ENCODE measurements at regions not wholly inside any gene's neighbourhood (a gene's known extent, or its start where the extent isn't known, plus 50 kb on each side); places are given as distances from the start of the nearest gene placed in this dataset.
A peak's percentile ranks its signal among the peaks of the same experiment; 100 is the strongest.

DNA sequence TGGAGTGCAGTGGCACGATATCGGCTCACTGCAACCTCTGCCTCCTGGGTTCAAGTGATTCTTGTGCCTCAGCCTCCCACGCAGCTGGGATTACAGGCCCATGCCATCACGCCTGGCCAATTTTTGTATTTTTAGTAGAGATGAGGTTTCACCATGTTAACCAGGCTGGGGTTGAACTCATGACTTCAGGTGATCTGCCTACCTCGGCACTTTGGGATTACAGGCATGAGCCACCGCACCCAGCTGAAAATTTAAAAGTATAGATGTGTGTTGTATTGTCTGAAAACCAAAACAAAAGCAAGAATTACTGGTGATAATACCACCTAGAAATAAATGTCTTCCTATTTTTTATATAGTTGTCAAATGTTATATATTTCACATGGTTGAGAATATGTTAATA is 162.0 kb upstream of the DMRT1 start:
- in situ Hi-C loops (cut with MboI; ENCODE audit: low sequenced_read_pairs): no loop called here
- no peak overlapping the region for H3K27ac ChIP-seq (ENCODE audit: insufficient read depth, low read length)
- no peak overlapping the region for H2BK5ac ChIP-seq (ENCODE audit: low read depth, low read length, poor library complexity, severe bottlenecking)
- H3K56ac ChIP-seq (ENCODE audit: extremely low read depth, insufficient read depth, low read length): no peak overlapping the region
- H2AK9ac ChIP-seq (replicated peaks; ENCODE audit: low read depth, low read length, poor library complexity): no peak overlapping the region
- no peak overlapping the region for H4K91ac ChIP-seq (ENCODE audit: insufficient read depth, low read depth, low read length)
- H2AFZ ChIP-seq (replicated peaks; ENCODE audit: low read length, poor library complexity): no peak overlapping the region
- no peak overlapping the region for H3K14ac ChIP-seq (replicated peaks; ENCODE audit: low read depth, low read length)
- H3K27me3 ChIP-seq (ENCODE audit: control insufficient read depth, insufficient read depth, low read length): no peaks in the 10 kb centered on the region
- no peak overlapping the region for H2BK120ac ChIP-seq (ENCODE audit: low read depth, low read length)
- H3K18ac ChIP-seq (ENCODE audit: low read depth, low read length): no peak overlapping the region
- H4K20me1 ChIP-seq (ENCODE audit: insufficient read depth, low read length): no peaks in the 10 kb centered on the region
- peaks cover 10% of the 10 kb centered on the region for H3K9me1 ChIP-seq (ENCODE audit: insufficient read depth, low read length)
- DNase-seq (no peak), ATAC-seq (ENCODE audit: low read depth) (no peak)
- no TSS peak for BruUV-seq (replicated peaks)
- intact Hi-C loops (cut with micrococcal nuclease): no loop called here
- no peak overlapping the region for H3K9ac ChIP-seq (ENCODE audit: low read depth, low read length)
- peaks cover 14% of the 10 kb centered on the region for H3K4me1 ChIP-seq (ENCODE audit: control insufficient read depth, insufficient read depth, low read length)
- H2BK15ac ChIP-seq (ENCODE audit: low read depth, low read length): no peak overlapping the region
- POLR2A ChIA-PET (ENCODE audit: unreplicated experiment): no interaction called here
- H2AK5ac ChIP-seq (ENCODE audit: low read depth, low read length): no peak overlapping the region
- H3K79me1 ChIP-seq (ENCODE audit: low read depth in 1 of 2, low read length in 2 of 2): peaks cover 0 to 7% of the 10 kb centered on the region in 2 experiments; a peak in 1 of 4 replicates
- no peak overlapping the region for H3K4me3 ChIP-seq (ENCODE audit: insufficient read depth, low read depth, low read length)
- 0 out of 2 replicates have a peak, but pooled peaks have one; percentile 18 for TF ChIP-seq MAFK (IDR thresholded peaks at IDR 0.05; ENCODE audit: low read depth, low read length)
- TF ChIP-seq RAD21 (IDR thresholded peaks at IDR 0.05; ENCODE audit: low read length): no peak
- H3K4ac ChIP-seq (ENCODE audit: low read depth, low read length): no peak overlapping the region
- H3K36me3 ChIP-seq (ENCODE audit: control insufficient read depth, insufficient read depth, low read length): no peaks in the 10 kb centered on the region
- dilution Hi-C loops (cut with HindIII; ENCODE audit: low sequenced_read_pairs, unreplicated experiment): no loop called here
- no peaks in the 10 kb centered on the region for H3K9me3 ChIP-seq (ENCODE audit: control insufficient read depth, insufficient read depth, low read length)
- WGBS, 2 experiments (ENCODE audit: extremely low coverage in 2 of 2, insufficient read length in 1 of 2): 100% methylated on average over 2 of the region's 6 CpGs; no CpG with 5 or more reads in 1 of the 2 experiments
- no peak overlapping the region for H4K5ac ChIP-seq (ENCODE audit: low read depth, low read length)
- no peak overlapping the region for H3K23ac ChIP-seq (ENCODE audit: low read depth, low read length)
- H3K4me2 ChIP-seq (ENCODE audit: low read depth, low read length): no peak overlapping the region
- H2BK20ac ChIP-seq (ENCODE audit: low read depth, low read length): no peak overlapping the region
- H4K8ac ChIP-seq (ENCODE audit: low read depth in 2 of 2, low read length in 2 of 2): no peak overlapping the region
- CTCF ChIA-PET: interaction anchor here (1.5 kb wide), 1 partner anchor 14 kb away, joined by 3 read pairs; no protein-coding TSS in a partner anchor

Measured in IMR-90 (cell line).